B cell (primary cell): ENCODE measurements at regions not wholly inside any gene's neighbourhood (a gene's known extent, or its start where the extent isn't known, plus 50 kb on each side); places are given as distances from the start of the nearest gene placed in this dataset.

ENCODE experiments used
- EZH2 ChIP-seq: IDR thresholded peaks from 2 replicates; pipeline ENCODE4 v1.6.1; 2012; ENCODE audit warnings: borderline replicate concordance, low read depth, mild to moderate bottlenecking, moderate library complexity, low read length; ENCODE audit not compliant: insufficient read depth, poor library complexity, severe bottlenecking
- TF ChIP-seq, protein P1 (sequence below): fragments of 200-600 bp; IDR thresholded peaks from one replicate; pipeline ENCODE4 v1.8.0; 2022; ENCODE audit warnings: antibody characterized with exemption, mild to moderate bottlenecking

DNA sequence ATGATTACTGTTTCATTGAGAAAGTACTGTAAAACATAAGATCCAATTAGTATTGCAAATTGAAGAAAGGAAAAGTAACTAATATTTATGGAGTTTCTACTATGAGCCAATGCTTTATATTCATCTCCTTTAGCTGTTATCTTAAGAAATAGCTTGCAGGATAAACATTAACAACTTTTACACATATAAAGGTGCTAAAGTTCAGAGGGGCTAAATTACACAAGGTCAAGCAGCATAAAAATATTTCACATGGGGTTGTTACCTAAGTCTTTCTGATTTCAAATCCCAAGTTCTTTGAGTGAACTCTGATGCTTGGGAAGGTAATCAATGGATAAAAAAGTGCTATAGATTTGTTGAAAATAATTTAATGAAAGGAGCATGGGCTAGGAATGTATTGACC, 765.5 kb downstream of the CDH8 start:
- TF ChIP-seq, protein P1, sequence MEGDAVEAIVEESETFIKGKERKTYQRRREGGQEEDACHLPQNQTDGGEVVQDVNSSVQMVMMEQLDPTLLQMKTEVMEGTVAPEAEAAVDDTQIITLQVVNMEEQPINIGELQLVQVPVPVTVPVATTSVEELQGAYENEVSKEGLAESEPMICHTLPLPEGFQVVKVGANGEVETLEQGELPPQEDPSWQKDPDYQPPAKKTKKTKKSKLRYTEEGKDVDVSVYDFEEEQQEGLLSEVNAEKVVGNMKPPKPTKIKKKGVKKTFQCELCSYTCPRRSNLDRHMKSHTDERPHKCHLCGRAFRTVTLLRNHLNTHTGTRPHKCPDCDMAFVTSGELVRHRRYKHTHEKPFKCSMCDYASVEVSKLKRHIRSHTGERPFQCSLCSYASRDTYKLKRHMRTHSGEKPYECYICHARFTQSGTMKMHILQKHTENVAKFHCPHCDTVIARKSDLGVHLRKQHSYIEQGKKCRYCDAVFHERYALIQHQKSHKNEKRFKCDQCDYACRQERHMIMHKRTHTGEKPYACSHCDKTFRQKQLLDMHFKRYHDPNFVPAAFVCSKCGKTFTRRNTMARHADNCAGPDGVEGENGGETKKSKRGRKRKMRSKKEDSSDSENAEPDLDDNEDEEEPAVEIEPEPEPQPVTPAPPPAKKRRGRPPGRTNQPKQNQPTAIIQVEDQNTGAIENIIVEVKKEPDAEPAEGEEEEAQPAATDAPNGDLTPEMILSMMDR, result no peak
- TF ChIP-seq EZH2, result no peak
